Loucy (cell line): ENCODE measurements at regions not wholly inside any gene's neighbourhood (a gene's known extent, or its start where the extent isn't known, plus 50 kb on each side); places are given as distances from the start of the nearest gene placed in this dataset.

ENCODE experiments used
- H2AFZ ChIP-seq: fragments of 200-600 bp; sonication (generic); 2 replicates; pipeline ENCODE4 v1.6.0; 2016; ENCODE audit warnings: antibody characterized with exemption, mild to moderate bottlenecking, low read length, moderate library complexity
- H3F3A ChIP-seq: fragments of 200-600 bp; 2 replicates; pipeline ENCODE4 v1.6.0; 2016; ENCODE audit warnings: antibody characterized with exemption, low read depth, mild to moderate bottlenecking
- H3K27me3 ChIP-seq: fragments of 200-600 bp; sonication (generic); 2 replicates; pipeline ENCODE4 v1.6.1; 2014; ENCODE audit warnings: low read length, mild to moderate bottlenecking; ENCODE audit not compliant: insufficient read depth, poor library complexity, severe bottlenecking
- H3K36me3 ChIP-seq: fragments of 200-600 bp; sonication (generic); 2 replicates; pipeline ENCODE4 v1.6.1; 2016; ENCODE audit warnings: low read length; ENCODE audit not compliant: insufficient read depth
- H3K4me1 ChIP-seq: fragments of 200-600 bp; sonication (generic); 2 replicates; pipeline ENCODE4 v1.5.1; 2014; ENCODE audit warnings: low read length, mild to moderate bottlenecking; ENCODE audit not compliant: insufficient read depth, poor library complexity, severe bottlenecking
- H3K4me2 ChIP-seq: fragments of 200-600 bp; sonication (generic); 2 replicates; pipeline ENCODE4 v1.6.0; 2014; ENCODE audit warnings: antibody characterized with exemption, low read length, low read depth, mild to moderate bottlenecking; ENCODE audit not compliant: poor library complexity, severe bottlenecking
- H3K4me3 ChIP-seq: fragments of 200-600 bp; sonication (generic); 2 replicates; pipeline ENCODE4 v1.5.1; 2014; ENCODE audit warnings: low read length, mild to moderate bottlenecking, mixed read lengths; ENCODE audit not compliant: poor library complexity, severe bottlenecking
- H3K79me2 ChIP-seq: fragments of 200-600 bp; sonication (generic); 2 replicates; pipeline ENCODE4 v1.6.1; 2014; ENCODE audit warnings: low read length; ENCODE audit not compliant: insufficient read depth
- H3K9ac ChIP-seq: fragments of 200-600 bp; sonication (generic); 2 replicates; pipeline ENCODE4 v1.6.0; 2014; ENCODE audit warnings: mild to moderate bottlenecking, low read depth, low read length, moderate library complexity; ENCODE audit not compliant: poor library complexity, severe bottlenecking
- H3K9me2 ChIP-seq: fragments of 200-600 bp; sonication (generic); replicated peaks from 2 replicates; pipeline ENCODE4 v1.6.1; 2016; ENCODE audit warnings: low read depth, low read length, mixed read lengths
- H3K9me3 ChIP-seq: fragments of 200-600 bp; sonication (generic); 2 replicates; pipeline ENCODE4 v1.6.1; 2014; ENCODE audit warnings: mild to moderate bottlenecking, antibody characterized with exemption, low read length, low read depth; ENCODE audit not compliant: insufficient read depth
- H4K20me1 ChIP-seq: fragments of 200-600 bp; sonication (generic); 2 replicates; pipeline ENCODE4 v1.6.0; 2014; ENCODE audit warnings: antibody characterized with exemption, low read length, mild to moderate bottlenecking; ENCODE audit not compliant: insufficient read depth, poor library complexity, severe bottlenecking
- EZH2phosphoT487 ChIP-seq: fragments of 200-600 bp; IDR thresholded peaks from 2 replicates; pipeline ENCODE4 v1.6.1; 2018; ENCODE audit warnings: antibody characterized with exemption, mild to moderate bottlenecking, moderate library complexity, borderline replicate concordance
- TF ChIP-seq, protein P1 (sequence below): fragments of 200-600 bp; sonication (generic); conservative IDR thresholded peaks from 2 replicates; pipeline ENCODE4 v1.5.1; 2014; ENCODE audit warnings: mild to moderate bottlenecking, antibody characterized with exemption, low read length

DNA sequence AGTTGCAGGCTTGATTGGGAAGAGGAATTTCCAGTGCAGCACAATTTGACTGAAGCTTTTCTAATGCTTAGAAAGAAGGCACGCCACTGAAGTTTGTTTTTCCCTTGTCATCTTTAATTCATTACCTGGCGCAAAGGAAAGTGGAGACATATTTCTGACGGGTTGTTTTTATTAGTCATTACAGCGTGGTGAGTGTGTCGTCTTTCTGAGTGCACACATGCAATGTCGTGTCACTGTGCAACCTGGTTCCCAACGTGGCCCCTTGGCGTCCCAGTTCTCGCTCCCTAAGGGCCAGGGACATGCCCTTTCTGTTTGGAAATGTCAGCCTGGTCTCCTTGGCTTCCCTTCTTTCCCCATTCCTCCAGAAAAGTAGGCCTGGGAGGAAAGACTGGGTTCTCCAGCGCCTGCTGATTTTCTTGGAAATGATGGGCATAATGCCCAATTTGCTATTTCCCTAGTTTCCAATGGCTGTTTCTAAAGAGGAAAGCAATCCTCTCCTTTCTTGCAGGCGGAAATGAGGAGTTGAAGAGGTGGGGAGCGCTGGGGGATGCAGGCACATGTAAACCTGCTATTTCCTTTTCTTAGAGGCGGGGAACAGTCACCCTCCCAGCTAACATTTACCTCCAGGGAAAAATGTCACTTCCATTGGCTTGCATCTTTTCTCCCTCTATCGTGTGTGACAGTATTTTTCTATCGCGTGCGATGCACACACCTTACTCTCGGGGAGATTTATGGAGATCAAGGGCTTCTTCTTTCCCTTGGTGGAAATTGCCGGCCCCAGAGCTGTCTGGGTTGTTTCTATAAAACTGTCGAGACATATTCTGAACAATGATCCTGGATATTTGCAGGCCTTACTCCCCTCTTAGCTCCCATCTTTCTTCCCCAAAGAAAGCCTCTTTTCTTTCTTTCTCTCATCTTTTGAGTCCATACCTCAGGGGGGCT, 249.8 kb downstream of the ARHGAP12 start:
- H3K4me2 ChIP-seq, result no peak overlapping the region
- H3K4me3 ChIP-seq, result no peak overlapping the region
- no peaks in the 10 kb centered on the region for H3K4me1 ChIP-seq
- peaks cover 15% of the 10 kb centered on the region; the same call in 1 of the 2 replicates for H3K9me3 ChIP-seq
- no peak overlapping the region for H3K9ac ChIP-seq
- no peaks in the 10 kb centered on the region for H3K36me3 ChIP-seq
- H3K79me2 ChIP-seq, result no peaks in the 10 kb centered on the region
- H3F3A ChIP-seq, result no peaks in the 10 kb centered on the region
- no peak for TF ChIP-seq EZH2phosphoT487
- TF ChIP-seq, protein P1, sequence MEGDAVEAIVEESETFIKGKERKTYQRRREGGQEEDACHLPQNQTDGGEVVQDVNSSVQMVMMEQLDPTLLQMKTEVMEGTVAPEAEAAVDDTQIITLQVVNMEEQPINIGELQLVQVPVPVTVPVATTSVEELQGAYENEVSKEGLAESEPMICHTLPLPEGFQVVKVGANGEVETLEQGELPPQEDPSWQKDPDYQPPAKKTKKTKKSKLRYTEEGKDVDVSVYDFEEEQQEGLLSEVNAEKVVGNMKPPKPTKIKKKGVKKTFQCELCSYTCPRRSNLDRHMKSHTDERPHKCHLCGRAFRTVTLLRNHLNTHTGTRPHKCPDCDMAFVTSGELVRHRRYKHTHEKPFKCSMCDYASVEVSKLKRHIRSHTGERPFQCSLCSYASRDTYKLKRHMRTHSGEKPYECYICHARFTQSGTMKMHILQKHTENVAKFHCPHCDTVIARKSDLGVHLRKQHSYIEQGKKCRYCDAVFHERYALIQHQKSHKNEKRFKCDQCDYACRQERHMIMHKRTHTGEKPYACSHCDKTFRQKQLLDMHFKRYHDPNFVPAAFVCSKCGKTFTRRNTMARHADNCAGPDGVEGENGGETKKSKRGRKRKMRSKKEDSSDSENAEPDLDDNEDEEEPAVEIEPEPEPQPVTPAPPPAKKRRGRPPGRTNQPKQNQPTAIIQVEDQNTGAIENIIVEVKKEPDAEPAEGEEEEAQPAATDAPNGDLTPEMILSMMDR, result no peak
- H3K27me3 ChIP-seq, result no peaks in the 10 kb centered on the region
- no peaks in the 10 kb centered on the region for H3K9me2 ChIP-seq
- H2AFZ ChIP-seq, result no peak overlapping the region
- H4K20me1 ChIP-seq, result no peaks in the 10 kb centered on the region

DNA sequence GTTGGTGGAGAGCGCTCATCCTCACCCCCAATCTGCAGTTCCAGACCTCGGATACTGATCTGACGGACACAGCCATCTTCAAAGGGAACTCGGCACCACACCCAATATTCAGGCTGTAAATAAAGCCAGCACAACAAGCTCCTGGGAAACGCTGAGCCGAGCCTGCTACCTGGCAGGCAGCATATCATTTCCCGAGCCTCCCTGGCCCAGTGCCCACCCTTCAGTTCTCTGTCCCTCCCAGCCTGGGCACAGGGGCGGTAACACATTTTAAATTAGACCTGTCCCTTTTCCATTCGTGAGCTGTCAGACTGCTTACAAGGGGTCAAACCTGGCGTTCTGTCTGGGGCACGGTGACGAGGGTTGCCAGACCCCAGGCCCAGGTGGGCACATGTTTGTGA, 250.5 kb downstream of the ARHGAP12 start:
- H3K4me3 ChIP-seq, result no peak overlapping the region
- H3K4me1 ChIP-seq, result no peaks in the 10 kb centered on the region
- H3K9me2 ChIP-seq, result no peaks in the 10 kb centered on the region
- H3K4me2 ChIP-seq, result no peak overlapping the region
- no peaks in the 10 kb centered on the region for H3K79me2 ChIP-seq
- H2AFZ ChIP-seq, result no peak overlapping the region
- peaks cover 9% of the 10 kb centered on the region; the same call in 1 of the 2 replicates for H3K9me3 ChIP-seq
- H3K36me3 ChIP-seq, result no peaks in the 10 kb centered on the region
- no peak overlapping the region for H3K9ac ChIP-seq
- no peaks in the 10 kb centered on the region for H3F3A ChIP-seq
- no peaks in the 10 kb centered on the region for H3K27me3 ChIP-seq
- TF ChIP-seq, protein P1, result no peak
- H4K20me1 ChIP-seq, result no peaks in the 10 kb centered on the region

DNA sequence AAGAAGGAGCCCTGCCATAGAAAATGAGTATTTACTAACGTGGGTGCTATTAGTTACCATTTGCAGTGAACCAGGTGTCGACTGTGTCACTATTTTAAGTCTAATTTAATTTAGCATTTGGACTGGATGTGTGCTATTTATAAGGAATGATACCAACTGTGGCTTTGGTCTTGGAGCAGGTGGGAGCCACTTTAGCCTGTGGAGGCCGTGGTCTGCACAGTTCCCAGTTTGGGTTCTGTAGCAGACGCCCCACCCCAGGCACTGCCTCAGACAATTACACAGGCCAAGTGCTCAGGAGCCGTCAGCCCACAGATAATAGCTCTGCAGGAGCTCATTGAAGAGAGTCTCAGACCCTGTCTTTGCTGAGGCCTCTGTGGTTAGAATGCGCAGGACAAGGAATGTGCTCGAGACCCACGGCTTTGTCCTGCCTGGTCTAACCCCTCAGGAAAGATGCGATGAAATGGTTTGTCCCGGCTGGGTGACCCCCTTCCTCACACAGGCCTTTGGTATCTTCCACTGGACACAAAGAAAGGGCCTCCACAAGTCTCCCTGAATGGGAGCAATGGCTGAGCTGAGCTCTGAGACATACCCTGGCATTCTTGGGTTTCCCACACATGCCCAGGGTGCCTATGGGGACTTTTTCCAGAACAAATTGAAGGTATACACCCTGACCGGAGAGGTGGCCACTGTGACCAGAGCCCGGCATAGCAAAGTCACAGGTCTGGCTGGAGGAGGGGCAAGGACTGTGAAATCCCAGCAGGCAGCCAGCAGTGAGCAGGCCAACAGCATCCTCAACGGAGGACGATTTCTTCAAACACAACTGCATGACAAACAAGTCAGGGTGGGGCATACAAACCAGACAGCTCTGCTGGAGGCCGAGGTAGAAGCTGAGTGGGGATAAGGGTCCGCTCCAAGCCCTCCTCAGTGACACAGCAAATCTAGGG, 251.2 kb downstream of the ARHGAP12 start:
- Histone ChIP-seq H3K9me2 (no peaks in the 10 kb centered on the region), H2AFZ (no peak overlapping the region), H3F3A (no peaks in the 10 kb centered on the region), H3K27me3 (no peaks in the 10 kb centered on the region), H4K20me1 (no peaks in the 10 kb centered on the region), H3K4me2 (no peak overlapping the region), H3K9ac (no peak overlapping the region), H3K9me3 (peaks cover 3% of the 10 kb centered on the region; the same call in 1 of the 2 replicates), H3K79me2 (no peaks in the 10 kb centered on the region), H3K36me3 (no peaks in the 10 kb centered on the region), H3K4me1 (no peaks in the 10 kb centered on the region), H3K4me3 (no peak overlapping the region)
- no peak for TF ChIP-seq EZH2phosphoT487
- TF ChIP-seq, protein P1, result no peak
